Spinal cord (tissue), 9 donors: ENCODE measurements at regions not wholly inside any gene's neighbourhood (a gene's known extent, or its start where the extent isn't known, plus 50 kb on each side); places are given as distances from the start of the nearest gene placed in this dataset.
A peak's percentile ranks its signal among the peaks of the same experiment; 100 is the strongest.
"Not testable (repeated sequence)": the region's sequence is repeated elsewhere in the genome, so short reads cannot be mapped to it uniquely, and the experiment has no call there.

Experiments
- DNase-seq, 6 donors: peaks; one replicate each; pipeline versions ENCODE4 v3.0.0 to v3.0.0-alpha.2; 2013 to 2015; ENCODE audit warnings: low spot score in 6 of 6, low read depth in 4 of 6
- H3K27ac ChIP-seq: one replicate; pipeline ENCODE4 v1.5.1; 2013; ENCODE audit warnings: low read depth, low read length, control low read depth
- H3K27me3 ChIP-seq: one replicate; pipeline ENCODE4 v1.6.1; 2013; ENCODE audit warnings: low read length; ENCODE audit not compliant: control insufficient read depth, insufficient read depth
- H3K36me3 ChIP-seq: one replicate; pipeline ENCODE4 v1.6.1; 2013; ENCODE audit warnings: low read length; ENCODE audit not compliant: control insufficient read depth, insufficient read depth
- H3K4me1 ChIP-seq: one replicate; pipeline ENCODE4 v1.6.1; 2013; ENCODE audit warnings: low read length; ENCODE audit not compliant: control insufficient read depth, insufficient read depth
- H3K4me3 ChIP-seq: one replicate; pipeline ENCODE4 v1.5.1; 2013; ENCODE audit warnings: low read depth, low read length, control low read depth
- H3K9me3 ChIP-seq: one replicate; pipeline ENCODE4 v1.6.1; 2013; ENCODE audit warnings: low read length; ENCODE audit not compliant: control insufficient read depth, insufficient read depth
- WGBS: methylation state at CpG from one replicate; pipeline ENCODE4 v1.1.5; 2013; ENCODE audit warnings: missing lambda C conversion rate; ENCODE audit not compliant: insufficient coverage; 5-methylcytosine and 5-hydroxymethylcytosine counted together
- donor health status: healthy.

DNA sequence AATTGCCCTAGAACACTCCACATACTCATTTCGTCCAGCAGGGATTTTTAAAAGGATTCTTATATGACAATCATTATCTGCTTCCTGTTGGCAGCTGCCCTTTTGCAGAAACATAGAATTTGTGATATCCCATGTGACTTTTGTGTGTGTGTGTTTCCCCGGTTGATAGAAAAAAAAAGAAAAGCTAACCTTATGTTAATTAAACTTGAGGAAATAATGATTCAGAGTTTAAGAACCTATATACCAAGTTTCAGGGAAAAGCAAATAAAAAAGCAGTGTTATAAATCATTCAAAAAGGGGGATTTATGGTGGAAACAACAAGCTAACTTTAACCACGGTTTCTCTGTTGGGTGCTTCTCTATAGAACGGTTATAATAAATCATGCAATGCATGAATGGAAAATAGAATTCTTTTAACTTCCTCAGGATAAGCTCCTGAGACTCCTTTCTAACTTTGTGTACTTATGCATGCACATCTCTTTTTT lies 826.9 kb upstream of the EYS start:
- Histone ChIP-seq H3K27ac (no peak overlapping the region), H3K9me3 (no peaks in the 10 kb centered on the region), H3K4me3 (no peak overlapping the region), H3K27me3 (no peaks in the 10 kb centered on the region), H3K36me3 (no peaks in the 10 kb centered on the region), H3K4me1 (no peaks in the 10 kb centered on the region)
- no peak for DNase-seq
- WGBS: no CpG with 5 or more reads among the region's 4 CpGs

GRCh38 chr6:66526061-66526460 lies 819.0 kb upstream of the EYS start:
- Histone ChIP-seq H3K9me3 (no peaks in the 10 kb centered on the region), H3K27me3 (no peaks in the 10 kb centered on the region), H3K36me3 (no peaks in the 10 kb centered on the region), H3K4me1 (no peaks in the 10 kb centered on the region), H3K27ac (no peak overlapping the region), H3K4me3 (no peak overlapping the region)
- WGBS: no CpG with 5 or more reads among the region's 3 CpGs
- DNase-seq: no peak

GRCh38 chr6:66522864-66523263 lies 815.8 kb upstream of the EYS start:
- Histone ChIP-seq H3K9me3 (no peaks in the 10 kb centered on the region), H3K36me3 (no peaks in the 10 kb centered on the region), H3K27me3 (no peaks in the 10 kb centered on the region), H3K27ac (no peak overlapping the region), H3K4me3 (no peak overlapping the region), H3K4me1 (no peaks in the 10 kb centered on the region)
- 100% methylated on average over 2 of the region's 2 CpGs for WGBS
- no peak for DNase-seq

GRCh38 chr6:66516377-66516776 lies 809.4 kb upstream of the EYS start:
- Histone ChIP-seq H3K4me3 (no peak overlapping the region), H3K36me3 (no peaks in the 10 kb centered on the region), H3K27ac (no peak overlapping the region), H3K27me3 (no peaks in the 10 kb centered on the region), H3K9me3 (no peaks in the 10 kb centered on the region), H3K4me1 (no peaks in the 10 kb centered on the region)
- no peak for DNase-seq

DNA sequence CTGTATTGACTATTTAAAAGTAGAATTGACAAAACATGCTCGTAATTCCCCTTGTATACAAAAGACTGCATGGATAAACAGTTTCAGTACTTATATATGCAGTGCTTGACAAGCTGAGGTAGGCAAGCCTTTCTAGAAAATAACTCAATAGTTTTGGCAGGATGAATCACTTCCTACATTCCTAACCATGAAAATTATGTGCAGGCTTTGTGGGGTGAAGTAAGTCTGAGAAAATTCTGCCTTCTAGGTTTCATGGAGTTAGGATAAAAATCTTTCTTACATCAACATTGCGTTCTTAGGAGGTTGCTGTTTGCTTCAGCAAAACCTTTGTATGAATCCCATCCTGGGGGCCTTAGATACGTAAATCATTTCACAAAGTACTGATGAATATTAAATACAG lies 801.4 kb upstream of the EYS start:
- H3K9me3 ChIP-seq: no peaks in the 10 kb centered on the region

GRCh38 chr6:66499851-66500250 lies 792.8 kb upstream of the EYS start:
- Histone ChIP-seq H3K4me1 (no peaks in the 10 kb centered on the region), H3K9me3 (no peaks in the 10 kb centered on the region), H3K27ac (no peak overlapping the region), H3K27me3 (no peaks in the 10 kb centered on the region), H3K4me3 (no peak overlapping the region), H3K36me3 (no peaks in the 10 kb centered on the region)
- no peak for DNase-seq
- no CpG with 5 or more reads among the region's 2 CpGs for WGBS

More for the DNA sequence above, 801.4 kb upstream of the EYS start:
- Histone ChIP-seq H3K36me3 (no peaks in the 10 kb centered on the region), H3K27ac (no peak overlapping the region), H3K4me3 (no peak overlapping the region), H3K27me3 (no peaks in the 10 kb centered on the region), H3K4me1 (no peaks in the 10 kb centered on the region)
- DNase-seq: no peak
- WGBS: no CpG with 5 or more reads among the region's 3 CpGs

DNA sequence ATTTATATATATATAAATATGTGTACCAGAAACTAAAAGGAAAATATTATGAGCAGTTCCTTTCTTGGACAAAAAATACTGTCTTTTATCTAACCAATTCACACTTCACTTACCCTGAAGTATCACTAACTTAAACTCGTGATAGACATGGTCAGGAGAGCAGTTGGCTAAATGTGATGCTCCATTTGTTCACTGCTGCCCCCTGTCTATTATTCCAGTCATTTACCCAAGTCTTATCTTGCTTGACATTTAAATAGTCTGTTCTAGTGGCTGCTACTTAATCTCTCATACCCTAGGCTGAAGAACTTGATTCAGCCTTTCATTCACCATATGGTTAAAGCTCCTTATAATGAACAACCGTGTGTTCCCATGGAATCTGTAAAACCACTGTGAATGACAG lies 789.6 kb upstream of the EYS start:
- H3K27ac ChIP-seq: no peak overlapping the region
- no peaks in the 10 kb centered on the region for H3K27me3 ChIP-seq
- no peak overlapping the region for H3K4me3 ChIP-seq
- H3K36me3 ChIP-seq: no peaks in the 10 kb centered on the region
- H3K9me3 ChIP-seq: no peaks in the 10 kb centered on the region
- no peaks in the 10 kb centered on the region for H3K4me1 ChIP-seq
- no CpG with 5 or more reads among the region's 2 CpGs for WGBS
- peak in 2 of 6 donors; percentile 2 to 8 for DNase-seq

DNA sequence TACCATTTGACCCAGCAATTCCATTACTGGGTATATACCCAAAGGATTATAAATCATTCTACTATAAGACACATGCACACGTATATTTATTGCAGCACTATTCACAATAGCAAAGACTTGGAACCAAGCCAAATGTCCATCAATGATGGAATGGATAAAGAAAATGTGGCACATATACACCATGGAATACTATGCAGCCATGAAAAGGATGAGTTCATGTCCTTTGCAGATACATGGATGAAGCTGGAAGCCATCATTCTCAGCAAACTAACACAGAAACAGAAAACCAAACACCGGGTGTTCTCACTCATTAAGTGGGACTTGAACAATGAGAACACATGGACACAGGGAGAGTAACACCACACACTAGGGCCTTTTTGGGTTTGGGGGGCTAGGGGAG lies 787.6 kb upstream of the EYS start:
- not testable (repeated sequence) for H3K9me3 ChIP-seq, H3K4me3 ChIP-seq, H3K36me3 ChIP-seq, H3K4me1 ChIP-seq, DNase-seq, H3K27me3 ChIP-seq, H3K27ac ChIP-seq
- no CpG with 5 or more reads among the region's 2 CpGs for WGBS

GRCh38 chr6:66489269-66489987 lies 782.4 kb upstream of the EYS start:
- H3K27ac ChIP-seq: no peak overlapping the region
- 91% methylated on average over 9 of the region's 9 CpGs for WGBS

GRCh38 chr6:66481216-66481615 lies 774.2 kb upstream of the EYS start:
- Histone ChIP-seq H3K9me3 (no peaks in the 10 kb centered on the region), H3K27ac (no peak overlapping the region), H3K27me3 (no peaks in the 10 kb centered on the region), H3K4me1 (no peaks in the 10 kb centered on the region), H3K36me3 (no peaks in the 10 kb centered on the region), H3K4me3 (no peak overlapping the region)
- no peak for DNase-seq
- WGBS: 90% methylated on average over 8 of the region's 8 CpGs

More at GRCh38 chr6:66489269-66489987, 782.4 kb upstream of the EYS start:
- Histone ChIP-seq H3K27me3 (no peaks in the 10 kb centered on the region), H3K4me1 (no peaks in the 10 kb centered on the region), H3K9me3 (no peaks in the 10 kb centered on the region), H3K4me3 (no peak overlapping the region), H3K36me3 (no peaks in the 10 kb centered on the region)
- DNase-seq: no peak
